ENCODE measurements at regions not wholly inside any gene's neighbourhood (a gene's known extent, or its start where the extent isn't known, plus 50 kb on each side); places are given as distances from the start of the nearest gene placed in this dataset.

DNA sequence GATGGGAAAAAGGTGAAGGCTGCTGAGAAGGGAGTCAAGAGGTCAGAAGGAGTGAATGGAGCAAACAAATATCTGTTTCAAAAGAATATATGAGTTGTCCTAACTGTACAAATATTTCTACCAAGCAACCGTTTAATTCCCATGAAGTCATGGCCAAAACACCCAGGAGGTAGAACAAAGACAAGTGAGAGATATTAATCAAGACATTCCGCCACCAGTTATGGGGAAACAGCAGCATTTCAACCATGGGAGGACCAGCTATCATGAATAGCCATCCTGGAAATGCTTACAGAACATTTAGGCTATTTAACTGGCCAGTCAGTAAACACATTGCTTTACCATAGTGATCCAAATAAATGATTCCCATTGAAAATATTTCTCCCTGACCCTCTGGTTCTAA lies 396.3 kb downstream of the IRS1 start:
- peaks cover 3% of the 10 kb centered on the region; the same call in 1 of the 2 replicates for H3K4me1 ChIP-seq (ENCODE audit: insufficient read depth)
- Mint-ChIP-seq H3K27ac (no peak overlapping the region), H3K4me1 (peaks cover 7% of the 10 kb centered on the region; the same call in 2 of the 3 replicates)

More for the DNA sequence above, 396.3 kb downstream of the IRS1 start:
- Histone ChIP-seq H3K79me2 (replicated peaks; ENCODE audit: insufficient read depth) (no peaks in the 10 kb centered on the region), H3K9me2 (ENCODE audit: insufficient read depth) (peaks cover 22% of the 10 kb centered on the region), H2AFZ (peak overlapping the region; percentile 5; the same call in 1 of the 2 replicates), H3K4me2 (no peak overlapping the region), H3K36me3 (ENCODE audit: insufficient read depth) (no peaks in the 10 kb centered on the region), H3K4me3 (no peak overlapping the region), H3K27ac (ENCODE audit: low read depth) (no peak overlapping the region), H4K20me1 (replicated peaks; ENCODE audit: insufficient read depth) (no peaks in the 10 kb centered on the region), H3F3A (replicated peaks; ENCODE audit: low read depth) (no peaks in the 10 kb centered on the region), H3K27me3 (ENCODE audit: insufficient read depth) (no peaks in the 10 kb centered on the region)
- no peaks in the 10 kb centered on the region for H3K9me3 Mint-ChIP-seq
- H3K27me3 Mint-ChIP-seq (ENCODE audit: insufficient read depth, low read depth, poor library complexity) = no peaks in the 10 kb centered on the region
- TF ChIP-seq, protein P1, sequence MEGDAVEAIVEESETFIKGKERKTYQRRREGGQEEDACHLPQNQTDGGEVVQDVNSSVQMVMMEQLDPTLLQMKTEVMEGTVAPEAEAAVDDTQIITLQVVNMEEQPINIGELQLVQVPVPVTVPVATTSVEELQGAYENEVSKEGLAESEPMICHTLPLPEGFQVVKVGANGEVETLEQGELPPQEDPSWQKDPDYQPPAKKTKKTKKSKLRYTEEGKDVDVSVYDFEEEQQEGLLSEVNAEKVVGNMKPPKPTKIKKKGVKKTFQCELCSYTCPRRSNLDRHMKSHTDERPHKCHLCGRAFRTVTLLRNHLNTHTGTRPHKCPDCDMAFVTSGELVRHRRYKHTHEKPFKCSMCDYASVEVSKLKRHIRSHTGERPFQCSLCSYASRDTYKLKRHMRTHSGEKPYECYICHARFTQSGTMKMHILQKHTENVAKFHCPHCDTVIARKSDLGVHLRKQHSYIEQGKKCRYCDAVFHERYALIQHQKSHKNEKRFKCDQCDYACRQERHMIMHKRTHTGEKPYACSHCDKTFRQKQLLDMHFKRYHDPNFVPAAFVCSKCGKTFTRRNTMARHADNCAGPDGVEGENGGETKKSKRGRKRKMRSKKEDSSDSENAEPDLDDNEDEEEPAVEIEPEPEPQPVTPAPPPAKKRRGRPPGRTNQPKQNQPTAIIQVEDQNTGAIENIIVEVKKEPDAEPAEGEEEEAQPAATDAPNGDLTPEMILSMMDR (conservative IDR thresholded peaks at IDR 0.05; ENCODE audit: low read depth in 2 of 2) = no peak
- TF ChIP-seq EZH2 (IDR thresholded peaks at IDR 0.05; ENCODE audit: low read depth, unreplicated experiment) = no peak
- TF ChIP-seq ZNF462 (CRISPR knock-in tag; IDR thresholded peaks at IDR 0.05) = no peak
- no peak for TF ChIP-seq EZH2phosphoT487 (IDR thresholded peaks at IDR 0.05; ENCODE audit: unreplicated experiment)
- no peak for TF ChIP-seq NANOG (IDR thresholded peaks at IDR 0.05; ENCODE audit: borderline replicate concordance)
- no peak for TF ChIP-seq ZNF331 (CRISPR knock-in tag; IDR thresholded peaks at IDR 0.05; ENCODE audit: low read depth)
- TF ChIP-seq STAT1 (IDR thresholded peaks at IDR 0.05; ENCODE audit: unreplicated experiment) = no peak
- no peak for TF ChIP-seq JUNB (IDR thresholded peaks at IDR 0.05; ENCODE audit: unreplicated experiment)
- no peak for TF ChIP-seq POLR2AphosphoS5 (IDR thresholded peaks at IDR 0.05; ENCODE audit: low read depth)
- no peak for TF ChIP-seq CREB1 (CRISPR knock-in tag; IDR thresholded peaks at IDR 0.05; ENCODE audit: low read depth)
- ATAC-seq (no peak), DNase-seq (ENCODE audit: low spot score) (no peak)
- no peak overlapping the region for H3K4me3 Mint-ChIP-seq
- H3K36me3 Mint-ChIP-seq (ENCODE audit: low read depth) = no peaks in the 10 kb centered on the region
